ENCODE measurements at regions not wholly inside any gene's neighbourhood (a gene's known extent, or its start where the extent isn't known, plus 50 kb on each side); places are given as distances from the start of the nearest gene placed in this dataset.

DNA sequence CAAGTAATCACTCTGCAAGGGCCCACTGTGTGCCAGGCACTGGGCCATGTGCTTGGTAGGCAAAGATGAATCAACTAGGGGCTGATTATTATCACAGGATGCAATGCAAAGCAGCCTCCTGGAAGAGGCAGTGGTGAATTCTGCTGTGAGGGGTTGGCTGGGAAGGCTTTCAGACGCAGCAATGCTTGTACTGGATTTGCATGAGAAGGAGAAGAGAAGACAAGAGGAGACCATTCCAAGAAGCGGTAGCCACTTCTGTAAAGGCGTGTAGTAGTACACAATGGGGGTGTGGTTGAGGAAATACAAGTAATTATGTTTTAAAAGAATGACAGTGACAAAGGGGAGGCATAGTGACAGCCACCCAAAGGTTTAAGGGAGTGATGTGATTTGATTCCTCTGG, 502.7 kb downstream of the PLCL1 start:
- dilution Hi-C loops (cut with MboI; ENCODE audit: extremely low pct_ligation_motif_present, low sequenced_read_pairs) (no loop called here), intact Hi-C loops (cut with micrococcal nuclease) (no loop called here)
- Histone ChIP-seq H3K36me3 (ENCODE audit: control insufficient read depth in 2 of 2, extremely low read depth in 1 of 2, insufficient read depth in 2 of 2, low read length in 2 of 2) (no peaks in the 10 kb centered on the region), H3K27ac (ENCODE audit: insufficient read depth, low read depth, low read length) (no peak overlapping the region), H3K27me3 (ENCODE audit: control insufficient read depth in 2 of 2, insufficient read depth in 2 of 2, low read length in 2 of 2) (peaks cover 6 to 10% of the 10 kb centered on the region in 2 experiments), H4K20me1 (replicated peaks; ENCODE audit: control insufficient read depth, extremely low read depth, insufficient read depth, low read length) (no peaks in the 10 kb centered on the region), H3K4me2 (ENCODE audit: insufficient read depth, low read length) (no peak overlapping the region), H3K4me1 (ENCODE audit: control insufficient read depth, extremely low read depth, insufficient read depth, low read length) (no peaks in the 10 kb centered on the region), H3K79me2 (ENCODE audit: control insufficient read depth, insufficient read depth, low read length) (no peaks in the 10 kb centered on the region), H3K9ac (replicated peaks; ENCODE audit: extremely low read depth, insufficient read depth, low read length) (no peak overlapping the region), H3K4me3 (replicated peaks in 1 of 3; ENCODE audit: insufficient read depth in 1 of 3, low read depth in 1 of 3, low read length in 3 of 3) (no peak overlapping the region), H3K9me1 (replicated peaks; ENCODE audit: control insufficient read depth, extremely low read depth, insufficient read depth, low read length) (no peaks in the 10 kb centered on the region), H2AFZ (ENCODE audit: low read depth, low read length) (no peak overlapping the region), H3K9me3 (replicated peaks; ENCODE audit: control insufficient read depth, insufficient read depth, low read length) (no peaks in the 10 kb centered on the region)
- FAIRE-seq (no peak), DNase-seq (ENCODE audit: low read depth, low spot score) (no peak)
- ChIA-PET POLR2A (no interaction called here), CTCF (no interaction called here)
- BruUV-seq (replicated peaks): no TSS peak
- no peak for TF ChIP-seq EZH2 (IDR thresholded peaks at IDR 0.05; ENCODE audit: borderline replicate concordance, low read depth, low read length, severe bottlenecking)
- TF ChIP-seq JUN (IDR thresholded peaks at IDR 0.05; ENCODE audit: borderline replicate concordance, insufficient read depth, insufficient read length, low read depth): no peak
- TF ChIP-seq FOS (IDR thresholded peaks at IDR 0.05; ENCODE audit: borderline replicate concordance, insufficient read depth, low read length): no peak
- TF ChIP-seq, protein P1, sequence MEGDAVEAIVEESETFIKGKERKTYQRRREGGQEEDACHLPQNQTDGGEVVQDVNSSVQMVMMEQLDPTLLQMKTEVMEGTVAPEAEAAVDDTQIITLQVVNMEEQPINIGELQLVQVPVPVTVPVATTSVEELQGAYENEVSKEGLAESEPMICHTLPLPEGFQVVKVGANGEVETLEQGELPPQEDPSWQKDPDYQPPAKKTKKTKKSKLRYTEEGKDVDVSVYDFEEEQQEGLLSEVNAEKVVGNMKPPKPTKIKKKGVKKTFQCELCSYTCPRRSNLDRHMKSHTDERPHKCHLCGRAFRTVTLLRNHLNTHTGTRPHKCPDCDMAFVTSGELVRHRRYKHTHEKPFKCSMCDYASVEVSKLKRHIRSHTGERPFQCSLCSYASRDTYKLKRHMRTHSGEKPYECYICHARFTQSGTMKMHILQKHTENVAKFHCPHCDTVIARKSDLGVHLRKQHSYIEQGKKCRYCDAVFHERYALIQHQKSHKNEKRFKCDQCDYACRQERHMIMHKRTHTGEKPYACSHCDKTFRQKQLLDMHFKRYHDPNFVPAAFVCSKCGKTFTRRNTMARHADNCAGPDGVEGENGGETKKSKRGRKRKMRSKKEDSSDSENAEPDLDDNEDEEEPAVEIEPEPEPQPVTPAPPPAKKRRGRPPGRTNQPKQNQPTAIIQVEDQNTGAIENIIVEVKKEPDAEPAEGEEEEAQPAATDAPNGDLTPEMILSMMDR (IDR thresholded peaks at IDR 0.05; ENCODE audit: extremely low read depth in 1 of 2, insufficient read depth in 1 of 2, low read depth in 1 of 2, low read length in 2 of 2): no peak
- TF ChIP-seq POLR2A (IDR thresholded peaks at IDR 0.05; ENCODE audit: low read depth, low read length): no peak
- TF ChIP-seq, protein P2, sequence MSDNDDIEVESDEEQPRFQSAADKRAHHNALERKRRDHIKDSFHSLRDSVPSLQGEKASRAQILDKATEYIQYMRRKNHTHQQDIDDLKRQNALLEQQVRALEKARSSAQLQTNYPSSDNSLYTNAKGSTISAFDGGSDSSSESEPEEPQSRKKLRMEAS (IDR thresholded peaks at IDR 0.05; ENCODE audit: insufficient read depth, insufficient read length): no peak
- no peak for TF ChIP-seq MYC (IDR thresholded peaks at IDR 0.05; ENCODE audit: low read depth, low read length)
- no peak for TF ChIP-seq GATA2 (IDR thresholded peaks at IDR 0.05; ENCODE audit: insufficient read depth, insufficient read length, low read depth, low read length)
- TF ChIP-seq POLR2AphosphoS5 (IDR thresholded peaks at IDR 0.05; ENCODE audit: insufficient read depth, low read depth, low read length): no peak
